K562 (cell line): ENCODE measurements at regions not wholly inside any gene's neighbourhood (a gene's known extent, or its start where the extent isn't known, plus 50 kb on each side); places are given as distances from the start of the nearest gene placed in this dataset.

Experiments used
- ATAC-seq: fragments of 200-7000 bp; cut with Tn5 transposase; 3 replicates; pipeline ENCODE4 v1.9.1; 2020; ENCODE audit warnings: moderate library complexity
- BruUV-seq: library from RNA; stranded (reverse); fragments of 400-500 nt; replicated peaks from 2 replicates; lab custom pipeline; 2021; lab: Mats Ljungman, UMichigan
- CTCF ChIA-PET: fragments of 300-600 bp; formaldehyde crosslinking; extraction: SDS; loops from one replicate; lab custom pipeline; 2021; ENCODE audit warnings: low intra/inter-chr PET ratio; lab: Yijun Ruan, JAX
- POLR2A ChIA-PET: fragments of 300-600, 350-650 bp; sonication (Branson Sonifier 250); formaldehyde crosslinking; extraction: SDS; loops from one replicate; lab custom pipeline; 2021; ENCODE audit warnings: antibody characterized with exemption, inconsistent platforms; lab: Yijun Ruan, JAX
- DNase-seq, 4 experiments: peaks; one replicate each; pipeline versions ENCODE4 v3.0.0 to v3.0.0-alpha.2; 2011 to 2018; ENCODE audit warnings: low spot score in 3 of 4, mixed read lengths in 3 of 4; ENCODE audit errors: extremely low read depth in 1 of 4
- FAIRE-seq: peaks from 2 replicates; lab custom pipeline; 2011; peaks lifted over from hg19 to GRCh38; lab: Jason Lieb, UNC
- H2AFZ ChIP-seq: 2 replicates; pipeline ENCODE4 v1.6.0; 2011; ENCODE audit warnings: low read depth, low read length, control low read depth, inconsistent platforms
- H3K27ac ChIP-seq: fragments of 200-600 bp; 3 replicates; pipeline ENCODE4 v1.8.0; 2011; ENCODE audit warnings: low read depth, mild to moderate bottlenecking, control low read depth, inconsistent platforms, low read length, moderate library complexity, mixed read lengths; ENCODE audit errors: extremely low read depth
- H3K27me3 ChIP-seq, 2 experiments: fragments of 300-600 bp in 1 of 2; 2 replicates in 1 of 2; 3 replicates in 1 of 2; pipeline versions ENCODE4 v1.6.0 to v1.8.0; 2011; ENCODE audit warnings: inconsistent platforms in 2 of 2, low read length in 2 of 2, mild to moderate bottlenecking in 1 of 2, mixed read lengths in 1 of 2, moderate library complexity in 1 of 2; ENCODE audit not compliant: control insufficient read depth in 2 of 2, insufficient read depth in 2 of 2
- H3K36me3 ChIP-seq: fragments of 300-600 bp; 3 replicates; pipeline ENCODE4 v1.8.0; 2011; ENCODE audit warnings: mild to moderate bottlenecking, low read length, inconsistent platforms; ENCODE audit not compliant: control insufficient read depth, insufficient read depth
- H3K4me1 ChIP-seq, 2 experiments: fragments of 200-600 bp in 1 of 2; replicated peaks in 1 of 2; 2 replicates in 1 of 2; 3 replicates in 1 of 2; pipeline versions ENCODE4 v1.5.1 to v1.8.0; 2011; ENCODE audit warnings: inconsistent platforms in 2 of 2, low read length in 2 of 2, mild to moderate bottlenecking in 1 of 2, mixed read lengths in 1 of 2, moderate library complexity in 1 of 2; ENCODE audit not compliant: control insufficient read depth in 2 of 2, insufficient read depth in 2 of 2
- H3K4me2 ChIP-seq: 2 replicates; pipeline ENCODE4 v1.6.1; 2011; ENCODE audit warnings: low read length, control low read depth, inconsistent platforms, mixed read lengths; ENCODE audit not compliant: insufficient read depth
- H3K4me3 ChIP-seq: fragments of 200-600 bp; sonication (generic), shearing (Covaris generic); 2 replicates; pipeline ENCODE4 v1.5.1; 2016; ENCODE audit warnings: control low read depth, inconsistent platforms
- H3K79me2 ChIP-seq: fragments of 200-600 bp; 3 replicates; pipeline ENCODE4 v1.8.0; 2011; ENCODE audit warnings: low read length, inconsistent platforms; ENCODE audit not compliant: control insufficient read depth, insufficient read depth
- H3K9ac ChIP-seq, 2 experiments: 2 replicates each; pipeline versions ENCODE4 v1.6.0 to v1.6.1; 2011; ENCODE audit warnings: low read depth in 2 of 2, low read length in 2 of 2, control low read depth in 1 of 2, inconsistent platforms in 1 of 2, mild to moderate bottlenecking in 1 of 2, mixed read lengths in 1 of 2; ENCODE audit not compliant: insufficient read depth in 1 of 2
- H3K9me1 ChIP-seq: one replicate; pipeline ENCODE4 v1.6.0; 2011; ENCODE audit warnings: inconsistent platforms, mild to moderate bottlenecking, low read length, moderate library complexity; ENCODE audit not compliant: control insufficient read depth, insufficient read depth
- H3K9me3 ChIP-seq: replicated peaks from 2 replicates; pipeline ENCODE4 v1.5.1; 2011; ENCODE audit warnings: low read depth, low read length, inconsistent platforms; ENCODE audit not compliant: control insufficient read depth, insufficient read depth
- H4K20me1 ChIP-seq: replicated peaks from 2 replicates; pipeline ENCODE4 v1.6.1; 2011; ENCODE audit warnings: low read length, inconsistent platforms, mixed read lengths; ENCODE audit not compliant: control insufficient read depth, insufficient read depth
- CHD4 ChIP-seq: fragments of 200-600 bp; sonication (generic); IDR thresholded peaks from 3 replicates; pipeline ENCODE4 v1.6.1; 2012; ENCODE audit warnings: low read depth, mild to moderate bottlenecking, mixed read lengths, low read length, inconsistent platforms; ENCODE audit not compliant: insufficient read depth, insufficient replicate concordance, poor library complexity, severe bottlenecking
- HNRNPH1 ChIP-seq: fragments of 200-400 bp; formaldehyde crosslinking; optimal IDR thresholded peaks from 2 replicates; pipeline ENCODE3; 2017; ENCODE audit warnings: low read depth, mild to moderate bottlenecking, low read length, moderate library complexity
- NEUROD1 ChIP-seq: fragments of 150-350 bp; IDR thresholded peaks from 2 replicates; pipeline ENCODE4 v1.6.1; 2014; ENCODE audit warnings: borderline replicate concordance, low read length, low read depth; ENCODE audit not compliant: partially characterized antibody
- PHF21A ChIP-seq: fragments of 450-650 bp; IDR thresholded peaks from 2 replicates; pipeline ENCODE4 v1.6.1; 2017; ENCODE audit warnings: low read depth, borderline replicate concordance
- PTTG1 ChIP-seq: fragments of 450-650 bp; IDR thresholded peaks from 2 replicates; pipeline ENCODE4 v1.6.1; 2016; ENCODE audit warnings: low read depth, mild to moderate bottlenecking, missing genetic modification characterization, missing compliant biosample characterization
- RFX1 ChIP-seq: fragments of 450-650 bp; IDR thresholded peaks from 2 replicates; pipeline ENCODE4 v1.6.1; 2016; ENCODE audit warnings: mild to moderate bottlenecking, moderate library complexity
- RUNX1 ChIP-seq: sonication (generic); IDR thresholded peaks from 2 replicates; pipeline ENCODE4 v1.6.1; 2016; ENCODE audit warnings: antibody characterized with exemption, low read depth
- TFAM ChIP-seq: fragments of 250-450 bp; sonication (Bioruptor Pico); conservative IDR thresholded peaks from 2 replicates; pipeline ENCODE4 v1.5.0; 2021; ENCODE audit warnings: mild to moderate bottlenecking, moderate library complexity
- ZFP30 ChIP-seq: fragments of 250-450 bp; sonication (Bioruptor Pico); IDR thresholded peaks from 2 replicates; pipeline ENCODE4 v1.8.0; 2022; ENCODE audit warnings: moderate library complexity, mild to moderate bottlenecking, inconsistent platforms, borderline replicate concordance
- ZFPM2 ChIP-seq: fragments of 250-450 bp; sonication (Bioruptor Pico); IDR thresholded peaks from 2 replicates; pipeline ENCODE4 v1.5.1; 2022; ENCODE audit warnings: mild to moderate bottlenecking
- ZKSCAN3 ChIP-seq: fragments of 250-450 bp; sonication (Bioruptor Pico); IDR thresholded peaks from 2 replicates; pipeline ENCODE4 v1.4.0; 2020
- ZNF24 ChIP-seq: fragments of 450-650 bp; IDR thresholded peaks from 2 replicates; pipeline ENCODE4 v1.6.1; 2016
- ZSCAN32 ChIP-seq: fragments of 450-650 bp; formaldehyde crosslinking; IDR thresholded peaks from 2 replicates; pipeline ENCODE4 v1.4.0; 2020; ENCODE audit warnings: mild to moderate bottlenecking, moderate library complexity
- WGBS: fragments of 100-300 bp; shearing (Covaris generic); methylation state at CpG from one replicate; pipeline ENCODE4 v1.1.6; 2016; ENCODE audit warnings: low coverage, mixed read lengths; ENCODE audit not compliant: insufficient coverage; ENCODE audit errors: missing lambda C conversion rate; 5-methylcytosine and 5-hydroxymethylcytosine counted together
- in situ Hi-C: fragments of 300-500 bp; cut with MboI; formaldehyde crosslinking; loops from 4 replicates; pipeline ENCODE4 v1.15.0; 2018; ENCODE audit warnings: inconsistent platforms, mixed read lengths
- intact Hi-C: fragments of 100-400 bp; cut with micrococcal nuclease; formaldehyde crosslinking; loops from 2 replicates; pipeline ENCODE4 v1.14.2; 2022
- TF ChIP-seq, protein P1 (sequence below), 3 experiments: IDR thresholded peaks in 2 of 3; conservative IDR thresholded peaks in 1 of 3; 2 replicates each; pipeline ENCODE4 v1.5.1; 2011 to 2012; ENCODE audit warnings: low read length in 3 of 3, mild to moderate bottlenecking in 3 of 3, control low read depth in 2 of 3, improper control_type of control experiment in 1 of 3, inconsistent platforms in 1 of 3, low read depth in 1 of 3, mixed read lengths in 1 of 3, moderate library complexity in 1 of 3; ENCODE audit not compliant: insufficient read depth in 2 of 3
- TF ChIP-seq, protein P2 (sequence below): fragments of 450-650 bp; formaldehyde crosslinking; IDR thresholded peaks from 2 replicates; pipeline ENCODE4 v1.4.0; 2020; ENCODE audit warnings: mild to moderate bottlenecking

DNA sequence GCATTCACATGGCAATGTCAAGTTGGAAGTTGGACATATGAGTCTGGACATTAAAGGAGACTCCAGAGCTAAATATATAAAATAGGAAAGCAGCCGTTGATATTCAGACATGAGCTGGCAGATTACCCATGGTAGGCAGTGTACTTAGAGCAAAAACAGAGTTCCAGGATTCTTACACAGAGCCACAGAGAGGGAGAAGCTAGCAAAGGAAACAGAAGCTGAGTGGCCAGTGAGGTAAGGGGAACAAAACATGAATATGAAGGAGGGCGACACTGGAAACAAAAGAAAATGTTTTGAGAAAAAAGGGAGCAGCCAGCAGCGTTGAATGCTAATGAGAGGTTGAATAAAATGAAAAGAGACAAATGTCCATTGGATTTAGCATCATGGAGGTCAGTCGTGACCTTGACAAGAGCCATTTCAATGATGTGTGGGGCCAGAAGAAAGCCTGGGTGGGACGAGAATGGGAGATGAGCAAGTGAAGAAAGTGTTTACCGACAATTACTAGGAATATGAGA, 198.4 kb downstream of the POU4F1 start:
- WGBS, result 0% methylated on average over 6 of the region's 6 CpGs
- no peak overlapping the region for H3K27ac ChIP-seq
- BruUV-seq, result no TSS peak
- in situ Hi-C loops, result no loop called here
- CTCF ChIA-PET, result interaction anchor here (0.6 kb wide), 1 partner anchor 12 kb away, joined by 3 read pairs; no protein-coding TSS in a partner anchor
- H2AFZ ChIP-seq, result no peak overlapping the region
- no peaks in the 10 kb centered on the region for H3K36me3 ChIP-seq
- no peak for TF ChIP-seq NEUROD1
- no peak for TF ChIP-seq RFX1
- TF ChIP-seq, protein P1, sequence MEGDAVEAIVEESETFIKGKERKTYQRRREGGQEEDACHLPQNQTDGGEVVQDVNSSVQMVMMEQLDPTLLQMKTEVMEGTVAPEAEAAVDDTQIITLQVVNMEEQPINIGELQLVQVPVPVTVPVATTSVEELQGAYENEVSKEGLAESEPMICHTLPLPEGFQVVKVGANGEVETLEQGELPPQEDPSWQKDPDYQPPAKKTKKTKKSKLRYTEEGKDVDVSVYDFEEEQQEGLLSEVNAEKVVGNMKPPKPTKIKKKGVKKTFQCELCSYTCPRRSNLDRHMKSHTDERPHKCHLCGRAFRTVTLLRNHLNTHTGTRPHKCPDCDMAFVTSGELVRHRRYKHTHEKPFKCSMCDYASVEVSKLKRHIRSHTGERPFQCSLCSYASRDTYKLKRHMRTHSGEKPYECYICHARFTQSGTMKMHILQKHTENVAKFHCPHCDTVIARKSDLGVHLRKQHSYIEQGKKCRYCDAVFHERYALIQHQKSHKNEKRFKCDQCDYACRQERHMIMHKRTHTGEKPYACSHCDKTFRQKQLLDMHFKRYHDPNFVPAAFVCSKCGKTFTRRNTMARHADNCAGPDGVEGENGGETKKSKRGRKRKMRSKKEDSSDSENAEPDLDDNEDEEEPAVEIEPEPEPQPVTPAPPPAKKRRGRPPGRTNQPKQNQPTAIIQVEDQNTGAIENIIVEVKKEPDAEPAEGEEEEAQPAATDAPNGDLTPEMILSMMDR (IDR thresholded peaks at IDR 0.05 in 2 of 3, conservative IDR thresholded peaks at IDR 0.05 in 1 of 3; ENCODE audit: insufficient read depth in 2 of 3, low read depth in 1 of 3, low read length in 3 of 3), result no peak
- no peak for TF ChIP-seq ZKSCAN3 (CRISPR knock-in tag)
- TF ChIP-seq ZFPM2 (CRISPR knock-in tag), result no peak
- TF ChIP-seq RUNX1, result no peak
- TF ChIP-seq PTTG1, result no peak
- TF ChIP-seq ZFP30 (CRISPR knock-in tag), result no peak
- TF ChIP-seq, protein P2, sequence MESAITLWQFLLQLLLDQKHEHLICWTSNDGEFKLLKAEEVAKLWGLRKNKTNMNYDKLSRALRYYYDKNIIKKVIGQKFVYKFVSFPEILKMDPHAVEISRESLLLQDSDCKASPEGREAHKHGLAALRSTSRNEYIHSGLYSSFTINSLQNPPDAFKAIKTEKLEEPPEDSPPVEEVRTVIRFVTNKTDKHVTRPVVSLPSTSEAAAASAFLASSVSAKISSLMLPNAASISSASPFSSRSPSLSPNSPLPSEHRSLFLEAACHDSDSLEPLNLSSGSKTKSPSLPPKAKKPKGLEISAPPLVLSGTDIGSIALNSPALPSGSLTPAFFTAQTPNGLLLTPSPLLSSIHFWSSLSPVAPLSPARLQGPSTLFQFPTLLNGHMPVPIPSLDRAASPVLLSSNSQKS, result no peak
- no peak for TF ChIP-seq TFAM (CRISPR knock-in tag)
- no peak for TF ChIP-seq ZNF24
- no peak for TF ChIP-seq PHF21A
- TF ChIP-seq CHD4, result no peak
- no peak for TF ChIP-seq ZSCAN32 (CRISPR knock-in tag)
- TF ChIP-seq HNRNPH1, result no peak
- H4K20me1 ChIP-seq, result no peaks in the 10 kb centered on the region
- no peak overlapping the region for H3K4me3 ChIP-seq
- DNase-seq, result no peak
- H3K9me1 ChIP-seq, result no peaks in the 10 kb centered on the region
- intact Hi-C loops, result no loop called here
- H3K9ac ChIP-seq, result no peak overlapping the region
- H3K4me1 ChIP-seq, result no peaks in the 10 kb centered on the region
- no peak for ATAC-seq
- H3K27me3 ChIP-seq, result no peaks in the 10 kb centered on the region
- no peak for FAIRE-seq
- no peaks in the 10 kb centered on the region for H3K79me2 ChIP-seq
- H3K9me3 ChIP-seq, result no peaks in the 10 kb centered on the region
- POLR2A ChIA-PET, result no interaction called here
- H3K4me2 ChIP-seq, result no peak overlapping the region
